ENCODE measurements at regions not wholly inside any gene's neighbourhood (a gene's known extent, or its start where the extent isn't known, plus 50 kb on each side); places are given as distances from the start of the nearest gene placed in this dataset.

- no peak for DNase-seq
These were observed 252.0 kb upstream of the JAG1 start for GRCh38 chr20:10925767-10926166.

- DNase-seq: no peak
These were observed 253.3 kb upstream of the JAG1 start for GRCh38 chr20:10927011-10927583.

- DNase-seq: no peak
These were observed 254.4 kb upstream of the JAG1 start for GRCh38 chr20:10927936-10928840.

- DNase-seq: no peak
These were observed 255.1 kb upstream of the JAG1 start for GRCh38 chr20:10928841-10929421.

GRCh38 chr20:10935658-10936402, 262.0 kb upstream of the JAG1 start:
- no peak for DNase-seq

- no peak for DNase-seq
These were observed 263.0 kb upstream of the JAG1 start for GRCh38 chr20:10936786-10937185.

- DNase-seq: no peak
These were observed 265.6 kb upstream of the JAG1 start for GRCh38 chr20:10939331-10939941.

- no peak for DNase-seq
These were observed 267.1 kb upstream of the JAG1 start for GRCh38 chr20:10940941-10941340.

GRCh38 chr20:10943686-10944265, 270.0 kb upstream of the JAG1 start:
- no peak for DNase-seq

GRCh38 chr20:10946124-10946880, 272.5 kb upstream of the JAG1 start:
- no peak for DNase-seq

- DNase-seq: no peak
These were observed 273.9 kb upstream of the JAG1 start for GRCh38 chr20:10947726-10948125.

GRCh38 chr20:10949930-10950783, 276.4 kb upstream of the JAG1 start:
- no peak for DNase-seq

GRCh38 chr20:10951216-10951615, 277.4 kb upstream of the JAG1 start:
- no peak for DNase-seq

- no peak for DNase-seq
These were observed 278.1 kb upstream of the JAG1 start for GRCh38 chr20:10951904-10952303.

GRCh38 chr20:10953437-10953836, 279.6 kb upstream of the JAG1 start:
- no peak for DNase-seq

- peak; percentile 72 for DNase-seq
These were observed 280.5 kb upstream of the JAG1 start for GRCh38 chr20:10954137-10954840.

- no peak for DNase-seq
These were observed 281.2 kb upstream of the JAG1 start for GRCh38 chr20:10954908-10955580.

- no peak for DNase-seq
These were observed 284.5 kb upstream of the JAG1 start for GRCh38 chr20:10958279-10958678.

GRCh38 chr20:10960416-10960815, 286.6 kb upstream of the JAG1 start:
- DNase-seq: no peak
